ENCODE measurements at regions not wholly inside any gene's neighbourhood (a gene's known extent, or its start where the extent isn't known, plus 50 kb on each side); places are given as distances from the start of the nearest gene placed in this dataset.

- no peak for DNase-seq
Observed at GRCh38 chr3:144235489-144235888, 263.9 kb downstream of the DIPK2A start.

DNA sequence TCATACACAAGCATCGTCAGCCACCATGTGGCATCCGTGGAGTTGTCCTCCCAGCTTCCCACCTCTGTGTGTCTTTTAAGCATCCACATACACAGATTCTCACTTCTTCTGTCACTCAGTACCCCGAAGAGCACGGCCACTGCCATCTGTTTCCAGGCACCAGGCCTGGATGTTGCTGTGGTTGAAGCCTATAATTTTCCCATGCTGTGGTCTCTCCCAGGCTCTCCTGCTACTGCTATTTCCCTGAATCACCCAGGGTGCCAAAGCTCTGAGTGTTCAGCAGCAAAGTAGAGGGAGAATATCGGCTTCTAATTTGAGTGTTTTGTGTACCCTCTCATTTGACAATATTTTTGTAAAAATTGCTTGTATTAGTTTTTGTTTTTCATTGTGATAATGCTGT, 265.7 kb downstream of the DIPK2A start:
- no peak for DNase-seq

- no peak for DNase-seq
Observed at GRCh38 chr3:144241404-144241803, 269.8 kb downstream of the DIPK2A start.

GRCh38 chr3:144242747-144243146, 271.1 kb downstream of the DIPK2A start:
- DNase-seq: no peak

- no peak for DNase-seq
Observed at GRCh38 chr3:144244662-144245061, 273.0 kb downstream of the DIPK2A start.

GRCh38 chr3:144252896-144253295, 281.3 kb downstream of the DIPK2A start:
- no peak for DNase-seq

DNA sequence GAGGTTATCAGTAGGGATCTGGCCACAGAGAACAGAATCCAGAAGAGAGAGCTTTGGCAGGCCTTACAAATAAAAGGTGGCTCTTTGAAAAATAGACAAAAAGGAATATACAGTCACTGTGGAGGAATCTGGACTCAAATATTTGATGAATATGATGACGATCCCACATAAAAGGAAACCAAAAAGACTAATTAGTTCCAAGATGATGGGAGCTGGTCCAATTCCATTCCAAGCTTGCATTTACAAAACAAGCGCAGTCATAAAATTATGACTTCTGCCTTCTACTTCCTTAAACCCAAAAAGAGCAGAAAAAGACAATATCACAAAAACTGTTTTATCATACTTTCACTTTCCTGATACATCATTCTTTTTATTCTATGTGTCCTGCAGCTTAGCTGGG, 285.8 kb downstream of the DIPK2A start:
- no peak for DNase-seq

DNA sequence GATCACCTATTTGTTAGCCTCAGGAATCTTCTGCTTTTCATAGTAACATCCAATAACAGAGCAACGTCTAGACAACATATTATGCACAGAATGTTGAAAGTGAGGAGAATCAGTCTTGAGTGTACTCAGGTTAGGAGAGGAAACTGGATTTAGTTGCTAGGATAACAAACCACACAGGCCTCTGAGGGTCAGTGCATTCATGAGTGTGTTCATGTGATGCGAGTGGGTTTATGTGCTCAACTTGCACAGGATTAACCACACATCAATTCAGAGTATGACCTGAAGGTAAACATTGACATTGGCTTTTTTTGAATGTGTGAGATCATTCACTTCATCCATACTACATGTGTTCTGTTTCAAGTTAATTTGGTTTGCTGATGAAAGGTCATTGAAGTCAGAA, 287.6 kb downstream of the DIPK2A start:
- no peak for DNase-seq

DNA sequence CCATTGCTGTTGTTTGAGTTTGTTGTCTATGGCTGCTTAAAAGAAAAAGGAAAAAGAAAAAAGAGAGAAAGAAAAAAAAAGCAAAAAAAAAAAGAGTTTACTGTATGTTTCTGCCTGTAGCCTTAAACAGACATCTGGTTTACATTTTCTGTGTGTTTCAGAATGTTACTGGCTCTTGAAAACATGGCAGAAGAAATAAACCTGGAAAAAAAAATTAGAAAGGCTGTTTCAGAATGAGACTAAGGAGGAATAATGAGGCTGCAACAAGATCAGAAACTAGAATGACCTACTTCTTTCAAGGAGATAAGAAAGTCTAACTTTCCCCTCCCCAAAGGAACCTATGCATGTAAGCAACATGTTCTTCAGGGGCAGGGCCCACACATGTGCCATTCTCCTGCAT, 292.1 kb downstream of the DIPK2A start:
- no peak for DNase-seq

DNA sequence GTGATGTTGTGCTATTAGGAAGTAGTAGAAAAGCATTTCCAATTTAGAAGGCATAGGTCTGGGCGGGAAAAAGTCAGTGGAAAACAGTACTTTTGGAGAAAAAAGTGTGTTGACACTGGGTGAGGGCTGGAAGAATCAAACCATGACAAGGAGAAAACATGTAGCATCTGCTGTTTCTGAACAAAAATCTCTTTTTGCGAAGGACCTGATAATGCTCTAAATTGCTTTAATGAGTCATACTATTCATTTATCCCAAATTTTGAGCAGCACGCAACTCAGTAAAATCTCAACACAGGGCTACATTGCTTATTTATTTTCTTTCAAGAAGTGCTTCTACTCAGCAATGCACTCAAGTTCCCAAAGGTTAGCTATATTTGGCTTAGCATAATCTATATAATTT, 292.7 kb downstream of the DIPK2A start:
- no peak for DNase-seq

- DNase-seq: no peak
Observed at GRCh38 chr3:144264794-144265193, 293.2 kb downstream of the DIPK2A start.

- no peak for DNase-seq
Observed at GRCh38 chr3:144265542-144266100, 294.0 kb downstream of the DIPK2A start.

DNA sequence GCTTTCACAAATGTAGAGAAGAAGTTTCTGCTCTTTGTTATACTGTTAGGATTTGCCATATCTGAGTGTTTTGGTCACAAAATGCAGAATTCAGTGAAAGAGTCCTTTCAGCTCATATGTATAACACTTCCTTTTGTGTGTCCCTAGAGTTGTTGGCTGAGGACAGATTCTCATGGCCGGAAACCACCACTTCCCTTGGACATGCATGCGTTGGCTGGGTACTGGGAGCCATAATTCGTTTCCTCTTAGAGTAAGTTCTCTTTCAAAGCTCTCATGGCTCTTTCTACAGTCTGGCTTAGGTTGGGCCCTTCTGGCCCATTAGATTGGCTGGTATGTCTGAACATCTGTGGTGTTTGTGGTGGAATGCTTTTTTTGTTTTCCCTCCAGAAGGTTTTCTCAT, 298.5 kb downstream of the DIPK2A start:
- DNase-seq: peak; percentile 73

- no peak for DNase-seq
Observed at GRCh38 chr3:144272680-144273079, 301.1 kb downstream of the DIPK2A start.

- DNase-seq: no peak
Observed at GRCh38 chr3:144273601-144274000, 302.0 kb downstream of the DIPK2A start.

DNA sequence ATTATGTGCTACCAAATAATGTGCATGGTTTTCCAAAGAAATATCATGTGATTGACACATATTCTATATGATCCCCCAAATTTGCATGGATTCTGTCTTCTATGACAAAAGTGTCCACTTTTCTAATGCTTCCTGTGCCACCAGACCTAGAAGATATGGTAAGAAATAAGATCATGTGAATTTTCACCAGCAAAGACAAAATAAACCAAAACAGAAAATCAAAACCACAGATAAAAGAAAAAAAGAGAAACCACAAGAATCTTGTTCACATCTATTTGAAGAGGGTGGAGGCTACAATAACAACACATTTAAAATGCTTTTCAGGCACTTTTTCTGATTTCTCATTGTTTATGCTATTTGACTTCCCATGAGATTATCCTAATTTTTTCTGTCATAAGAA, 303.4 kb downstream of the DIPK2A start:
- no peak for DNase-seq

DNA sequence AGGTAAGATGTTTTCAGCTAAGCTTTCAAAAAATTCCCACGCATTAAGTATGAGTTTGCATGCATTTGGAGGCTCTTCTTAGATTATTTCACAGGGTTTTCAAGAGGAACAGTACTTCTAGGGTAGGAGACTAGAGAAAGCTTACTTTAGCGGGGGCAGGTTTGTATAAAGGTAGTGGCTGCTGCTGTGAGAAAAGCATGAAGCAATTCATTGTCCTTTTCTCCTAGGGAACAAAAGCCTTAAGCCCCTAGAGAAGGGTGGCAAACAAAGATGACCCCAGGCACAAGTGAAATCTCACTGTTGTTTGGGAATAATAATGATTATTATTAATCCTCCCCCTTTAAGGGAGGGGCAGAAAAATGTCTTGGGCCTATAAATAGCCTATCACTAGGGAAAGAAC, 310.7 kb downstream of the DIPK2A start:
- no peak for DNase-seq

DNA sequence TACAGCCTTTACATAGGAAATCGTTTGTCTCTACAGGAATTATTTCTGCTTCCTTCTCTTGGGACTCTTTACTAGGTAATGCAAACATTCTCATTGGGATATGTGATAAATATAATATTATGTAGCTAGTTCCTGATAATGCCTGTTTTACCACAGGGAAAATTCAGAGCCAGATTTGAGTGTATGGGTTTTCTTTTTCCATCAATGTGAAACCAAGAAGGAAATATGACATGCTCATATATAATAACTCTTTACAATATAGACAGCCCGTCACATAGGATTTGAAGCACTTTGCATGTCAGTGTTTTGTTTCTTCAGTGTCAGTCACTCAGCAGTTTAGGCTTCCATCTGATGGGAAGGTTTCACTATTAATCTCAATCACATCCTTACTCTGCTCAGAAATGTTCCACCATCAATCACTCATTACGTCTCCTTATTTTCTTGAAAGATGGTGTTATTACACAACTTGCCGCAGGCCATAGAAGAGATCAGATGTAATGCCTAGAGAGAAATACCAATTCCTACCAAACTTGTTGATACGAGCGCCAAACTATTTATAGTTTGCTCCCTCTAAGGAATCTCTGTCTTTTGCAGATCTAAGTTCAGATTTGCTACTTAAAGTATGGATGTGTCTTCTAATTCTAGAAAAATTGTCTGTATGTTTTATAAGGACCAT, 314.8 kb downstream of the DIPK2A start:
- no peak for DNase-seq

- DNase-seq: no peak
Observed at GRCh38 chr3:144287001-144287400, 315.4 kb downstream of the DIPK2A start.

- DNase-seq: no peak
Observed at GRCh38 chr3:144289057-144289456, 317.4 kb downstream of the DIPK2A start.

- DNase-seq: no peak
Observed at GRCh38 chr3:144294659-144295538, 323.3 kb downstream of the DIPK2A start.

GRCh38 chr3:144295613-144296012, 324.0 kb downstream of the DIPK2A start:
- DNase-seq: no peak

- DNase-seq: no peak
Observed at GRCh38 chr3:144296808-144297207, 325.2 kb downstream of the DIPK2A start.

DNA sequence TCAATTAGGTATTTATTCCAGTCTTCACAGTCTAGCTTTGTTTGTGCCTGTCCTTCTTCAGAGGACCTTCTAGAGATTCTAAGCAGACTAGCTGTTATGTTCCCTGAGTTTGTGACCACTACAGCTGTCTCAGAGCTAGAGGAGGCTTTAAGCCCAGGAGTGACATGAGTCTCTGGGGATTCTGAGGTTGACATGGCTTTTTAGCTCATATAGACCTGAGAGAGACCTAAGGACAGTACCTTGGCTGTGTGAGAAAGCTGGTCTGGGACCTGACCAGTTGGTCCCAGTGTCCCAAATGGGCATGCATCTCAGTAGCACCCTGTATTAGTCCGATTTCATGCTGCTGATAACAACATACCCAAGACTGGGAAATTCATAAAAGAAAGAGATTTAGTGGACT, 330.2 kb downstream of the DIPK2A start:
- no peak for DNase-seq
